22Rv1 (cell line): ENCODE measurements at regions not wholly inside any gene's neighbourhood (a gene's known extent, or its start where the extent isn't known, plus 50 kb on each side); places are given as distances from the start of the nearest gene placed in this dataset.

ENCODE experiments used
- ZFX ChIP-seq: fragments of 450-650 bp; IDR thresholded peaks from 2 replicates; pipeline ENCODE4 v1.6.1; 2017; ENCODE audit warnings: antibody characterized with exemption, borderline replicate concordance
- TF ChIP-seq, protein P1 (sequence below): fragments of 450-650 bp; IDR thresholded peaks from 2 replicates; pipeline ENCODE4 v1.5.1; 2017; ENCODE audit warnings: mild to moderate bottlenecking

DNA sequence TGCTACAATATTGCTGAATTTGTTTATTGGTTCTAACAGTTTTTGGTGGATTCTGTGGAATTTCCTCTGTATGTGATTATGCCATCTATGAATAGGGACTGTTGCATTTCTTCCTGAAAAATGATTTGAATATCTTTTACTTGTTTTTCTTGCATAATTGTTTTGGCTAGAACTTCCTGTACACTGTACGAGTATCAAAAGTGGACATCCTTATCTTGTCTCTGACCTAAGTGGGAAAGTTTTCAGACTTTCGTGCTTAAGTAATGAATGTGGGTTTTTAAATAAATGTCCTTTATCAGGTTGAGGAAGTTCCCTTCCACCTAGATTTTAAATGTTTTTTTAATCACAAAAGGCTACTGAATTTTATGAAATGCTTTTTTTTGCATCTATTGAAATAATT, 203.8 kb upstream of the ATP10A start:
- TF ChIP-seq, protein P1, sequence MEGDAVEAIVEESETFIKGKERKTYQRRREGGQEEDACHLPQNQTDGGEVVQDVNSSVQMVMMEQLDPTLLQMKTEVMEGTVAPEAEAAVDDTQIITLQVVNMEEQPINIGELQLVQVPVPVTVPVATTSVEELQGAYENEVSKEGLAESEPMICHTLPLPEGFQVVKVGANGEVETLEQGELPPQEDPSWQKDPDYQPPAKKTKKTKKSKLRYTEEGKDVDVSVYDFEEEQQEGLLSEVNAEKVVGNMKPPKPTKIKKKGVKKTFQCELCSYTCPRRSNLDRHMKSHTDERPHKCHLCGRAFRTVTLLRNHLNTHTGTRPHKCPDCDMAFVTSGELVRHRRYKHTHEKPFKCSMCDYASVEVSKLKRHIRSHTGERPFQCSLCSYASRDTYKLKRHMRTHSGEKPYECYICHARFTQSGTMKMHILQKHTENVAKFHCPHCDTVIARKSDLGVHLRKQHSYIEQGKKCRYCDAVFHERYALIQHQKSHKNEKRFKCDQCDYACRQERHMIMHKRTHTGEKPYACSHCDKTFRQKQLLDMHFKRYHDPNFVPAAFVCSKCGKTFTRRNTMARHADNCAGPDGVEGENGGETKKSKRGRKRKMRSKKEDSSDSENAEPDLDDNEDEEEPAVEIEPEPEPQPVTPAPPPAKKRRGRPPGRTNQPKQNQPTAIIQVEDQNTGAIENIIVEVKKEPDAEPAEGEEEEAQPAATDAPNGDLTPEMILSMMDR: no peak
- no peak for TF ChIP-seq ZFX
